ENCODE measurements at regions not wholly inside any gene's neighbourhood (a gene's known extent, or its start where the extent isn't known, plus 50 kb on each side); places are given as distances from the start of the nearest gene placed in this dataset.
A peak's percentile ranks its signal among the peaks of the same experiment; 100 is the strongest.

- Histone ChIP-seq H3K36me3 (ENCODE audit: control insufficient read depth in 1 of 2, insufficient read depth in 2 of 2, low read length in 1 of 2) (no peaks in the 10 kb centered on the region), H3K4me1 (ENCODE audit: control insufficient read depth in 1 of 2, insufficient read depth in 2 of 2, low read length in 2 of 2) (peaks cover 0 to 2% of the 10 kb centered on the region in 2 donors), H3K27me3 (ENCODE audit: control insufficient read depth in 1 of 2, insufficient read depth in 2 of 2, low read length in 1 of 2) (no peaks in the 10 kb centered on the region), H3K9me3 (ENCODE audit: control insufficient read depth, low read length) (no peaks in the 10 kb centered on the region), H3K27ac (ENCODE audit: low read depth in 1 of 2, low read length in 2 of 2) (no peak overlapping the region), H3K4me3 (ENCODE audit: low read length in 2 of 2) (no peak overlapping the region)
- no peak for DNase-seq
- intact Hi-C loops (cut with DNase I): no loop called here
- no peak for ATAC-seq (ENCODE audit: low FRiP score)
Observed at GRCh38 chr4:126937342-126937741, 695.4 kb upstream of the INTU start.

- intact Hi-C loops (cut with DNase I): no loop called here
- Histone ChIP-seq H3K4me3 (ENCODE audit: low read length in 2 of 2) (no peak overlapping the region), H3K27ac (ENCODE audit: low read depth in 1 of 2, low read length in 2 of 2) (no peak overlapping the region), H3K27me3 (ENCODE audit: control insufficient read depth in 1 of 2, insufficient read depth in 2 of 2, low read length in 1 of 2) (no peaks in the 10 kb centered on the region), H3K4me1 (ENCODE audit: control insufficient read depth in 1 of 2, insufficient read depth in 2 of 2, low read length in 2 of 2) (peaks cover 0 to 2% of the 10 kb centered on the region in 2 donors), H3K36me3 (ENCODE audit: control insufficient read depth in 1 of 2, insufficient read depth in 2 of 2, low read length in 1 of 2) (no peaks in the 10 kb centered on the region), H3K9me3 (ENCODE audit: control insufficient read depth, low read length) (no peaks in the 10 kb centered on the region)
- DNase-seq (no peak), ATAC-seq (ENCODE audit: low FRiP score) (no peak)
- WGBS, 2 donors: 92 to 93% methylated on average over 2 of the region's 2 CpGs
Observed at GRCh38 chr4:126937846-126938422, 694.8 kb upstream of the INTU start.

GRCh38 chr4:126939401-126939800 lies 693.4 kb upstream of the INTU start:
- peaks cover 0 to 2% of the 10 kb centered on the region in 2 donors for H3K4me1 ChIP-seq (ENCODE audit: control insufficient read depth in 1 of 2, insufficient read depth in 2 of 2, low read length in 2 of 2)
- DNase-seq: no peak
- intact Hi-C loops (cut with DNase I): no loop called here
- no peak overlapping the region for H3K4me3 ChIP-seq (ENCODE audit: low read length in 2 of 2)
- H3K9me3 ChIP-seq (ENCODE audit: control insufficient read depth, low read length): no peaks in the 10 kb centered on the region
- 21 to 35% methylated on average over 2 of the region's 2 CpGs for WGBS, 2 donors
- H3K36me3 ChIP-seq (ENCODE audit: control insufficient read depth in 1 of 2, insufficient read depth in 2 of 2, low read length in 1 of 2): no peaks in the 10 kb centered on the region
- no peak overlapping the region for H3K27ac ChIP-seq (ENCODE audit: low read depth in 1 of 2, low read length in 2 of 2)
- no peak for ATAC-seq (ENCODE audit: low FRiP score)
- no peaks in the 10 kb centered on the region for H3K27me3 ChIP-seq (ENCODE audit: control insufficient read depth in 1 of 2, insufficient read depth in 2 of 2, low read length in 1 of 2)

GRCh38 chr4:126947536-126947935 lies 685.2 kb upstream of the INTU start:
- Histone ChIP-seq H3K9me3 (ENCODE audit: control insufficient read depth, low read length) (no peaks in the 10 kb centered on the region), H3K36me3 (ENCODE audit: control insufficient read depth in 1 of 2, insufficient read depth in 2 of 2, low read length in 1 of 2) (no peaks in the 10 kb centered on the region), H3K4me1 (ENCODE audit: control insufficient read depth in 1 of 2, insufficient read depth in 2 of 2, low read length in 2 of 2) (no peaks in the 10 kb centered on the region), H3K27ac (ENCODE audit: low read depth in 1 of 2, low read length in 2 of 2) (no peak overlapping the region), H3K4me3 (ENCODE audit: low read length in 2 of 2) (no peak overlapping the region), H3K27me3 (ENCODE audit: control insufficient read depth in 1 of 2, insufficient read depth in 2 of 2, low read length in 1 of 2) (no peaks in the 10 kb centered on the region)
- intact Hi-C loops (cut with DNase I): no loop called here
- ATAC-seq (ENCODE audit: low FRiP score) (no peak), DNase-seq (no peak)
- 87 to 88% methylated on average over 3 of the region's 3 CpGs for WGBS, 2 donors

GRCh38 chr4:126954537-126955291 lies 678.0 kb upstream of the INTU start:
- peaks cover 0 to 3% of the 10 kb centered on the region in 2 donors for H3K4me1 ChIP-seq (ENCODE audit: control insufficient read depth in 1 of 2, insufficient read depth in 2 of 2, low read length in 2 of 2)
- H3K27ac ChIP-seq (ENCODE audit: low read depth in 1 of 2, low read length in 2 of 2): no peak overlapping the region
- no peak for DNase-seq
- ATAC-seq (ENCODE audit: low FRiP score): no peak
- H3K4me3 ChIP-seq (ENCODE audit: low read length in 2 of 2): no peak overlapping the region
- H3K9me3 ChIP-seq (ENCODE audit: control insufficient read depth, low read length): no peaks in the 10 kb centered on the region
- intact Hi-C loops (cut with DNase I): no loop called here
- no peaks in the 10 kb centered on the region for H3K27me3 ChIP-seq (ENCODE audit: control insufficient read depth in 1 of 2, insufficient read depth in 2 of 2, low read length in 1 of 2)
- 95 to 97% methylated on average over 5 of the region's 5 CpGs for WGBS, 2 donors
- no peaks in the 10 kb centered on the region for H3K36me3 ChIP-seq (ENCODE audit: control insufficient read depth in 1 of 2, insufficient read depth in 2 of 2, low read length in 1 of 2)

GRCh38 chr4:126955292-126956183 lies 677.2 kb upstream of the INTU start:
- Histone ChIP-seq H3K36me3 (ENCODE audit: control insufficient read depth in 1 of 2, insufficient read depth in 2 of 2, low read length in 1 of 2) (no peaks in the 10 kb centered on the region), H3K4me1 (ENCODE audit: control insufficient read depth in 1 of 2, insufficient read depth in 2 of 2, low read length in 2 of 2) (peaks cover 0 to 3% of the 10 kb centered on the region in 2 donors), H3K9me3 (ENCODE audit: control insufficient read depth, low read length) (no peaks in the 10 kb centered on the region), H3K27ac (ENCODE audit: low read depth in 1 of 2, low read length in 2 of 2) (no peak overlapping the region), H3K4me3 (ENCODE audit: low read length in 2 of 2) (no peak overlapping the region), H3K27me3 (ENCODE audit: control insufficient read depth in 1 of 2, insufficient read depth in 2 of 2, low read length in 1 of 2) (no peaks in the 10 kb centered on the region)
- intact Hi-C loops (cut with DNase I): no loop called here
- ATAC-seq (ENCODE audit: low FRiP score) (peak; percentile 47), DNase-seq (no peak)
- 88 to 89% methylated on average over 21 of the region's 21 CpGs for WGBS, 2 donors

- 91 to 92% methylated on average over 28 of the region's 28 CpGs for WGBS, 2 donors
- DNase-seq: peak in 1 of 2 donors; percentile 29
- no peaks in the 10 kb centered on the region for H3K36me3 ChIP-seq (ENCODE audit: control insufficient read depth in 1 of 2, insufficient read depth in 2 of 2, low read length in 1 of 2)
- no peak overlapping the region for H3K4me3 ChIP-seq (ENCODE audit: low read length in 2 of 2)
- intact Hi-C loops (cut with DNase I): no loop called here
- peaks cover 0 to 3% of the 10 kb centered on the region in 2 donors for H3K4me1 ChIP-seq (ENCODE audit: control insufficient read depth in 1 of 2, insufficient read depth in 2 of 2, low read length in 2 of 2)
- peak; percentile 24 for ATAC-seq (ENCODE audit: low FRiP score)
- H3K9me3 ChIP-seq (ENCODE audit: control insufficient read depth, low read length): no peaks in the 10 kb centered on the region
- H3K27me3 ChIP-seq (ENCODE audit: control insufficient read depth in 1 of 2, insufficient read depth in 2 of 2, low read length in 1 of 2): no peaks in the 10 kb centered on the region
- H3K27ac ChIP-seq (ENCODE audit: low read depth in 1 of 2, low read length in 2 of 2): no peak overlapping the region
Observed at GRCh38 chr4:126956184-126956897, 676.4 kb upstream of the INTU start.

GRCh38 chr4:126957556-126957955 lies 675.2 kb upstream of the INTU start:
- intact Hi-C loops (cut with DNase I): no loop called here
- no peak for ATAC-seq (ENCODE audit: low FRiP score)
- WGBS, 2 donors: 69 to 74% methylated on average over 1 of the region's 1 CpG

More at GRCh38 chr4:126957556-126957955, 675.2 kb upstream of the INTU start:
- no peak for DNase-seq
- Histone ChIP-seq H3K4me1 (ENCODE audit: control insufficient read depth in 1 of 2, insufficient read depth in 2 of 2, low read length in 2 of 2) (peaks cover 0 to 3% of the 10 kb centered on the region in 2 donors), H3K4me3 (ENCODE audit: low read length in 2 of 2) (no peak overlapping the region), H3K9me3 (ENCODE audit: control insufficient read depth, low read length) (no peaks in the 10 kb centered on the region), H3K27me3 (ENCODE audit: control insufficient read depth in 1 of 2, insufficient read depth in 2 of 2, low read length in 1 of 2) (no peaks in the 10 kb centered on the region), H3K27ac (ENCODE audit: low read depth in 1 of 2, low read length in 2 of 2) (no peak overlapping the region), H3K36me3 (ENCODE audit: control insufficient read depth in 1 of 2, insufficient read depth in 2 of 2, low read length in 1 of 2) (no peaks in the 10 kb centered on the region)
